22Rv1 (cell line): ENCODE measurements at regions not wholly inside any gene's neighbourhood (a gene's known extent, or its start where the extent isn't known, plus 50 kb on each side); places are given as distances from the start of the nearest gene placed in this dataset.

ENCODE experiments used
- ZFX ChIP-seq: fragments of 450-650 bp; IDR thresholded peaks from 2 replicates; pipeline ENCODE4 v1.6.1; 2017; ENCODE audit warnings: antibody characterized with exemption, borderline replicate concordance
- TF ChIP-seq, protein P1 (sequence below): fragments of 450-650 bp; IDR thresholded peaks from 2 replicates; pipeline ENCODE4 v1.5.1; 2017; ENCODE audit warnings: mild to moderate bottlenecking

DNA sequence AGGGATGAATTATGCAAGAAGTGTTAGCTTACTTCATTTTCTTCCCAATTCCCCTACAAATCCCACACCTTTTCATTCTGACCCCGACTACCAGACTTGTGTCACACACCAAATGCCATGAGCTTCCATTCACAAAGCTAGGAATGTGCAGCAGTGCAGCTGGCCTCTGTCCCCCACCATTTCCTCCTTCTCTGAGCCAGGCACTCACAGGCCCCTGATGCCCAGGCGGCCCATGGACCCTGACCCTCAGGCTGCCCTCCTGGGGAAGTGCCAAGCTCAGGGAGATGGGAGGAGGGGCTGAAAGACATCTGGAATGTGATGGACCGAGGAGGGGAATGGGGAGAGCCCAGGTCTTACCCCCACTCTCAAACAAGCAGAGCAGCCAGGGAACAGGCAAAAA lies 67.0 kb upstream of the BCOR start:
- TF ChIP-seq, protein P1, sequence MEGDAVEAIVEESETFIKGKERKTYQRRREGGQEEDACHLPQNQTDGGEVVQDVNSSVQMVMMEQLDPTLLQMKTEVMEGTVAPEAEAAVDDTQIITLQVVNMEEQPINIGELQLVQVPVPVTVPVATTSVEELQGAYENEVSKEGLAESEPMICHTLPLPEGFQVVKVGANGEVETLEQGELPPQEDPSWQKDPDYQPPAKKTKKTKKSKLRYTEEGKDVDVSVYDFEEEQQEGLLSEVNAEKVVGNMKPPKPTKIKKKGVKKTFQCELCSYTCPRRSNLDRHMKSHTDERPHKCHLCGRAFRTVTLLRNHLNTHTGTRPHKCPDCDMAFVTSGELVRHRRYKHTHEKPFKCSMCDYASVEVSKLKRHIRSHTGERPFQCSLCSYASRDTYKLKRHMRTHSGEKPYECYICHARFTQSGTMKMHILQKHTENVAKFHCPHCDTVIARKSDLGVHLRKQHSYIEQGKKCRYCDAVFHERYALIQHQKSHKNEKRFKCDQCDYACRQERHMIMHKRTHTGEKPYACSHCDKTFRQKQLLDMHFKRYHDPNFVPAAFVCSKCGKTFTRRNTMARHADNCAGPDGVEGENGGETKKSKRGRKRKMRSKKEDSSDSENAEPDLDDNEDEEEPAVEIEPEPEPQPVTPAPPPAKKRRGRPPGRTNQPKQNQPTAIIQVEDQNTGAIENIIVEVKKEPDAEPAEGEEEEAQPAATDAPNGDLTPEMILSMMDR: no peak
- TF ChIP-seq ZFX: no peak
